NCI-H1105 treated with DMSO at 0.1 percent for 48 hours (cell line): ENCODE measurements at regions not wholly inside any gene's neighbourhood (a gene's known extent, or its start where the extent isn't known, plus 50 kb on each side); places are given as distances from the start of the nearest gene placed in this dataset.
"Not testable (repeated sequence)": the region's sequence is repeated elsewhere in the genome, so short reads cannot be mapped to it uniquely, and the experiment has no call there.

Source experiments
- DNase-seq: peaks from one replicate; lab custom pipeline; 2025; lab: John Stamatoyannopoulos, UW

DNA sequence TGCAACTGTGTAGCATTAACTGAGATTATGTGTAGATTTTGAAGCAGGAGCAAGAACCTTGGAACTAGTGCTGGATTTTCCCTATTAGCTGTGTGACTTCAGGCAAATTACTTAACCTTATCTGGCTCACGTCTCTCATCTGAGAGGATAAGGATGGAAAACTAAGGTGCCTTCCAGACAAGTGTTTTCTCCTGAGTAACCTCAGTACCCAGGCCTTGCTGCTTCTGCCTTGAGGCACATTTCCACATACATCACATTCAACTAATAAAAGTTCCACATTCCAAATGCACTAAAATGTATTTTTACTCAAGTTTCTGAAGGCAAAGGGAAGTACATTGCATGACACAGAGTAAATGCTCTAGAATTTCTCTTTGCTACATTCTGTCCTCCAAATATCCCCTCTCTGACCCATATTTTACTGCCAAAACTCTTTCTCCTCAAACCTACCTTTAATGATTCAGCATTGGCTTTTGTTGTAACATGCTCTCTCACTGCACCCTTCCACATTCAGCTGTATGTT lies 195.4 kb upstream of the ADGRL3 start:
- no peak for DNase-seq

DNA sequence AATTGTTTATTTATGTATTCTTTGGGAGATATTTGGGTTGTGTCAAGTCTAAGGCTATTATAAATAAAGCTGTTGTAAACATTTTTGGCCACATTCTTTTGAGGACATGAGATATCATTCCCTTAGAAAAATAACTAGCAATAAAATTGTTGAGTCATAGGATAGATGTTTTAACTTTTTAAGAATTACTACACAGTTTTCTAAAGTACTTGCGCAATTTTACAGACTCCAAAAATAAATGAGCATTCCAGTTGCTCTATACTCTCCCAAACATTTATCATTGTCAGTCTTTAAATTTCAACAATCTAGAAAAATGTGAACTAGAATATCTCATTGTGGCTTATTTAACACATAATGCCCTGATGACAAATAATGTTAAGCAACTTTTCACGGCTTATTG lies 189.1 kb upstream of the ADGRL3 start:
- DNase-seq = no peak

DNA sequence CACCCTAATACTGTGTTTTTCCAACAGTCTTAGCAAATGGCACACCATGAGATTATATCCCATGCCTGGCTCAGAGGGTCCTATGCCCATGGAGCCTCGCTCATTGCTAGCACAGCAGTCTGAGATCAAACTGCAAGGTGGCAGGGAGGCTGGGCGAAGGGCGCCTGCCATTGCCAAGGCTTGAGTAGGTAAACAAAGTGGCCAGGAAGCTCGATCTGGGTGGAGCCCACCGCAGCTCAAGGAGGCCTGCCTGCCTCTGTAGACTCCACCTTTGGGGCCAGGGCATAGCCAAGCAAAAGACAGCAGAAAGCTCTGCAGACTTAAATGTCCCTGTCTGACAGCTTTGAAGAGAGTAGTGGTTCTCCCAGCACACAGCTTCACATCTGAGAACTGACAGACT lies 188.2 kb upstream of the ADGRL3 start:
- not testable (repeated sequence) for DNase-seq

DNA sequence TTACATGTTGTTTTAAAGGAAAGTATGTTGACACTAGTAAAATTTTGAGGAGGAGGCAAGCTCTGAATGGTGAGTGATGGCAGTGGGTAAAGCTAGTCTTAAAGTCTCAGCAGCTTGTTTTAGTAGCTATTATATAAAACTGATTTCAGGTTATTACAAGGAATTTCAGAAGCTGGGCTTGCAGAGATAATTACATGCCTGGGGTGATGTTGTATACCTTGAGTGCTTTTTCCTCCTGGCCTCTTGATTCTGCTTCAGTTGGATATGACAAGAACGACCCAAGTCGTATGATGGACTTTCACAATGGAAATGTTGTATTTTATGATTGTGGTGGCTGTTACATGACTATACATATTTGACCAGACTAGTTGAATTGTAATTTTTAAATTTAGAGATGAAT lies 175.5 kb upstream of the ADGRL3 start:
- DNase-seq = no peak

DNA sequence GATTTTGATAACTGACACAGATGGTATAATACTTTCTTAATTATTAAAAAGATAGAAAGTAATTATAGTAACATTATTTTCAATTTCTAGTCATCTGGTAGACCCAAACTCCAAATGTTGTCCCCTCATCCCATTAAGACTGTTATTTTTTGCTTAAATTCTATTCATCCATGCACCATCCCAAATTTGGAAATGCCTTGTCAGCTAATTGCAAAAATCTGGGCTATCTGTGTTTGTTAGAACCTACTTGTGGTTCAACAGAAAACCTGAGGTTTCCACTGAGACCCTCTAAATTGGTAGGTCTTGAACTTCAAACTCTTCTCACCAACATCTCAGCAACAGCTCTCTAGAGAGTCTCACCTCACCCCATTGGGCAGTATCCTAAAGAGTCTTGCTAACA lies 172.2 kb upstream of the ADGRL3 start:
- no peak for DNase-seq

DNA sequence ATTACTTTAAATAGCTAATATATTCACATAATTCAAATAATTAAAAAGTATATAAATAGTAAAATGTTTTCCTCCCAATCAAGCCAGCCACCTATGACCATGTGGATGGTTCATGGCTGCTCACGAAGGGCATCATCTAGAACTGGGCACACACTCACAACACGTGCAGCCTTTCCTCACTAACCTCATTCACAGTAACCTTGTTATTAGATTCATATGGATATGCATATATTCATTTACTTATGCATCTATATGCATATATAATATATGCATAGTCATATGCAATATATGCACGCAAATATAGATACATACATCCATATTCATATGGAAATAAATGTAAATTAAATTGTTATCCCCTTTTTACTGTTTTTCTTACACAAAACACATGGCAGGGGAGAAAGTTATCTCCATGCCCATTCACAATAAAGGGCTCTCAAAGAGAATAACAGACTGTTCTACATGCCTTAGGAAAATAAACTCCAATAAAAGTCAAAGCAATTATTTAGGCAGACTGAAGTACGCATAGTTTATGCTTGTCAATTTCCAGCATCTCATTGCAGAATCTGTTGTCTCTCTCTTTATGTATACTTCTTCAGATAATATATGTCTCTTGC lies 163.9 kb upstream of the ADGRL3 start:
- no peak for DNase-seq

DNA sequence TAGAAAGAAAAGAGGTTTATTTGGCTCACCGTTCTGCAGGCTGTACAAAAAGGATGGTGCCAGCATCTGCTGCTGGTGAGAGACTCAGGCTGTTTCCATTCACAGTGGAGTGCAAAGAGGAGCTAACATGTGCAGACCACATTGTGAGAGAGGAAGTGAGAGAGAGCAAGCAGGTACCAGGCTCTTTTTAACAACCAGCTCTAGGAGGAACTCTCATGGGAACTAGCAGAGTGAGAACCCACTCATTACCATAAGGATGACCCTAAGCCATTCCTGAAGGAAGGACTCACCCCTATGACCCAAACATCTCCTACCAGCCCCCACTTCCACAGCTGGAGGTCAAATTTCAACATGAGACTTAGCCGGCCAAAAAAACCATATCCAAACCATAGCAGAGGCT lies 158.6 kb upstream of the ADGRL3 start:
- DNase-seq = no peak

DNA sequence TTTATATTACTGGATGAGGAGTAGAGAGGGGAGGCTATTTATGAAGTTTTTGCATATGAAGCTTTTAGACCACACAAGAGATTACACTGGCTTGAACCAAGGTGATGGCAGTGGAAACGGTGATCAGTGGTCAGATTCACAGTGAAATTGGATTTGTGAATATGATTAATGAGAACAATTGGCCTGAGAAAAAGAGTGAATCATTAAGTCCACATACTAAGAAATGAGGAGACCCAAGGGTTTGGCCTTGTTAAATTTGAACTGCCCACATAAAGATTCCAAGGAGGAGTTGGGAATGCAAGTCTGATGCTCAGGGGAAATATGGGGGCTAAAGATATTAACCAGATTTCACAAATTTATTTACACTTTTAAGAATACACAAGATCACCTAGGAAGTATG lies 155.3 kb upstream of the ADGRL3 start:
- no peak for DNase-seq

DNA sequence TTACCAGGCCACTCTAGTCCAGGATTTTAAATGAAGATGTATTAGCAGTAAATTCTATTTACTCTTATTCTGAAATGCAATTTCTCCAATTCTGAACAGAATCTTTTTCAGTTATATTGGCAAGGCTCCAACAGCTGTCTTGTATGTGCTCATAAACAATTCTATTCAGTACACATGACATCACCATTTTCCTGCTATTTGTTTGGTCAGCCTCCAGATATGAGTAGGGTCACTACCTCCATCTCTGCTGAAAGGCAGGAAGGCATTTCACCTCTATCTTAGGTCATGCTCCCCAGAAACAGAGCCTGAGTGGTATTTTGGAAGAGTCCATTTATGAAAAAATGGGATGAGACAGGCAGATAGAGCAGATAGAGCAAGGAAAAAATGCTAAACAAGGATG lies 151.1 kb upstream of the ADGRL3 start:
- no peak for DNase-seq

DNA sequence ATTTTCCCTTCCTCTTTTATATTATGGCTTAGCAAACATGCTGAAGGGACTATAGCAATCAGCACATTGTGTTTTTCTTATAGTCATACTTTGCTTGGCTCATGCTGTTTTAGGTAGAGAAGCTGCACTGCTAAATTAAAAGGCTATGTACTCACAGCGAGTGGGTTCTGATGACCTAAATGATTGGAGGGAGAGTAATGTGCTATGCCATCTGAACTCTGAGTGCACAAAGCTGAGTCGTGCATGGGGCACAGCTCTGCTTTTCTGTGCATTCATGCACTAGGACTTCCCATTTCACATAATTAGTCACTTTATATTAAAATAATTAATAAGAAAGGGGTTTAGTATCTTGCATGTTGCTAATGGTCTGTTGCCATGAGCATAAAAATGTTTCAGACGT lies 132.7 kb upstream of the ADGRL3 start:
- DNase-seq = no peak

DNA sequence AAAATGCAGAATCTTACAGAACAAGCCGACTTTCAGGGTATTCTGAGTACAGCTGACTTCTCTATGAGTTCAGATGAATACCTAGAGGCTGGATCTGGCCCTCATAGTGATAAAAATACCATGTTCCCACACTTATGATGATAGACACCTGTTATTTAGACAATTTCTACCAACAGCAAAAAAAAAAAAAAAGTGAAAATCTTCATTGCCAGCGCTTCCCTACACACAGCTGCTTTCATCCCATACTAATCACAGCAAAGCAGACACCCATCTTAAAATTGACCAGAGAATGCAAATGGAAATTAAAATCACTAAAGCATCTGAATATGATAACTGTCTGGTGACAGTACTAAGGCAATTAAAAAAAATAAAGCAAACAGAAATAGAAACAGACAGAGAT lies 132.1 kb upstream of the ADGRL3 start:
- no peak for DNase-seq

DNA sequence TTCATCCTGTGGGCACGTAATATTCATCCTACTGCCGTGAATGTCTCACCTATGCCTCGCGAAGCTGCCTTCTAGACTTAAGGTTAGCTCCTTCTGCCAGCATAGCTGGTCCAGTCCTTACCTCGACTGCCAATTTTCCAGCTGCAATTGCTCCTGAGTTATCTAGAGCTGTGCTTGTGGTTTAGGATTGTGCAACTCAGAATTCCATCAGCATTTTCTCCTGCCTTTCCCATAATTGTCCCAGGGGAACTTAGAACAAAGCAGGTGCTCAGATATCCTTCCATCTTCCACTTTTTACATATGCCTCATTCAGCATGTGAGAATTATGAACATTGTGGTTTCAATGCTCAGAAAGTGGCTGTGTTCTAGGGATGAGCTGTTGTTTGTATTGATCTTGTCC lies 131.4 kb upstream of the ADGRL3 start:
- DNase-seq = no peak

DNA sequence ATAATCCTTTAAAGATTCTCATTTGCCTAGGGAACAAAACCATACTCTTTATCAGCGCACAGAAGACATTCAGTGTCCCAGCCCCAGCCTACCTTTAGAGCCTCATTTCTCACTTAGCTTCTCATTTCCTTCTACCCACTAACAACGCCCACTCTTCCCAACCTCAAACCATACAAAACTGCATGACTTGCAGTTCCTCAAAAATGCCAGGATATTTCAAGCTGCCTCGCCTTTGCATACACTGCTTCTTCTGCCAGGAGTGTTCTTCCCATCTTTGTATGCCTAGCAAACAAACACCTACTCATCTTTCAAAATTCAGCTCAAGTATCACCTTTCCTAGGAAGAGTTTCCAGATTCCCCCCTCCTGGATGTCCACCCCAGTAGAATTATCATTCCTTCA lies 129.9 kb upstream of the ADGRL3 start:
- DNase-seq = no peak

DNA sequence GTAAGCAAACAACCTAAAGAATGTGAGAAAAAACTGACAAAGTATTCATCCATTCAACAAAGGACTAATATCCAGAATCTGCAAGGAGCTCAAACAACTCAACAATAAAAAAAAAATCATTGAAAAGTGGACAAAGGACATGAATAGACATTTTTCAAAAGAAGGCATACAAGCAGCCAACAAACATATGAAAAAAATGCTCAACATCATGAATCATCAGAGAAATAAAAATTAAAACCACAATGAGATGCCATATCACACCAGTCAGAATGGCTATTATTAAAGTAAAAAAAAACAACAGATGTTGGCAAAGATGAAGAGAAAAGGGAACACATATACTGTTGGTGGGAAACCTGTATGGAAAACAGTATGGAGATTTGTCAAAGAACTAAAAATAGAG lies 120.7 kb upstream of the ADGRL3 start:
- no peak for DNase-seq

DNA sequence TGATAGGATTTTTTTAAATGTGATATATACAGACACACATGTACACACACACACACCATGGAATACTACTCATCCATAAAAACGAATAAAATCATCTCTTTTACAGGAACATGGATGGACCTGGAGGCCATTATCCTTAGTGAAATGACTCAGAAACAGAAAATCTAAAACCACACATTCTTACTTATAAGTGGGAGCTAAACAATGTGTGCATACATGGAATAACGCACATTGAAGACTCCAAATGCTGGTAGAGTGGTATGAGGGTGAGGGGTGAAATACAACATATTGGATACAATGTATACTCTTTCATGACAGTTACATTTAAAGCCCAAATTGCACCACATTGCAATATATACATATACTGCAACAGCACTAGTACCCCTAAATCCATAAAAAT lies 120.2 kb upstream of the ADGRL3 start:
- no peak for DNase-seq

DNA sequence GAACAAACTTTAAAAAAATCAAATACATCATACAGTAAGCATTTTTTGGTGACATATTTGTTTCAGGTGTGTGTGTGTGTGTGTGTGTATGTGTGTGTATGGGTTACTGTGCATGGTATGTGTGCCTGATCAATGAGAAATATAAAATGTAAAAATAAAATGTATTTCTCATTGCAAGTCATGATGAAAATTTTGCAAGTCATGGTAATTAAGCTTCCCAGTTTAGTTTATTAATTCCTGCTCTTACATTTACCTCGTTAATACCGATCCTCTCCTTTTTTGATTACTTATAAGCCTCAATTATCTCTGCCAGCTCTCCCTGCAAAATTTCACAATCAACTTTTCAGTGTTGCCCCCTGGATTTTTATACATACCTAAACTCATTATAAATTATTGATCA lies 114.6 kb upstream of the ADGRL3 start:
- DNase-seq = no peak

DNA sequence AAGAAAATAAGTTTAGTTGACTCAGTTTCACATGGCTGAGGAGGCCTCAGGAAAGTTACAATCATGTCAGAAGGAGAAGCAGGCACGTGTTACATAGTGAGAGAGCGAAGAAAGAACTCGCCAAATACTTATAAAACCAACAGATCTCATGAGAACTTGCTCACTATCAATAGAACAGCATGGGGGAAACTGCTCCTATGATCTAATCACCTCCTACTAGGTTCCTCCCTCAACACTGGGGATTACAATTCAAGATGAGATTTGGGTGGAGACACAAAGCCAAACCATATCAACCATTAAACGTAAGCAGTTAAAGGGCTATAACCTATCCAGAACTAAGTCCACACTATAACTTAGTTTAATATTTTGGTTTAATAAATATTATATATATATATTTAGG lies 113.8 kb upstream of the ADGRL3 start:
- DNase-seq = no peak

DNA sequence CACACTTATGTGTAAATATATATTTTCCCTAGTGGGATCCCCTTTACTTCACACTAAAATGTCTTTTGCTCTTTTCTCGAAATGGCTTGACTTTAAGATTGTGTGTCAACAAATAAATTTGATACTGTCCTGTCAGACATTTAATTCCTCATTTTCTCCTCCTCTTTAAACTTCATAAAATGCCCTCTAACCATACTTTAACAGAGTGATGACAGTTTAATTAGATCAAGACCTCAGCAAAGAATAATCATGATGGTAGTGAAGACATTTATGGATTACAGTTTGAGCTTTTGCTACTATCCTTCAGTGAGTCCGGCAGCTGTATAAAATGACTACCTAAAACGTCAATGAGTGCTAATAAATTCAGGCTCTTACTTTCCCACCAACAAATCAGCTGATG lies 113.1 kb upstream of the ADGRL3 start:
- no peak for DNase-seq

DNA sequence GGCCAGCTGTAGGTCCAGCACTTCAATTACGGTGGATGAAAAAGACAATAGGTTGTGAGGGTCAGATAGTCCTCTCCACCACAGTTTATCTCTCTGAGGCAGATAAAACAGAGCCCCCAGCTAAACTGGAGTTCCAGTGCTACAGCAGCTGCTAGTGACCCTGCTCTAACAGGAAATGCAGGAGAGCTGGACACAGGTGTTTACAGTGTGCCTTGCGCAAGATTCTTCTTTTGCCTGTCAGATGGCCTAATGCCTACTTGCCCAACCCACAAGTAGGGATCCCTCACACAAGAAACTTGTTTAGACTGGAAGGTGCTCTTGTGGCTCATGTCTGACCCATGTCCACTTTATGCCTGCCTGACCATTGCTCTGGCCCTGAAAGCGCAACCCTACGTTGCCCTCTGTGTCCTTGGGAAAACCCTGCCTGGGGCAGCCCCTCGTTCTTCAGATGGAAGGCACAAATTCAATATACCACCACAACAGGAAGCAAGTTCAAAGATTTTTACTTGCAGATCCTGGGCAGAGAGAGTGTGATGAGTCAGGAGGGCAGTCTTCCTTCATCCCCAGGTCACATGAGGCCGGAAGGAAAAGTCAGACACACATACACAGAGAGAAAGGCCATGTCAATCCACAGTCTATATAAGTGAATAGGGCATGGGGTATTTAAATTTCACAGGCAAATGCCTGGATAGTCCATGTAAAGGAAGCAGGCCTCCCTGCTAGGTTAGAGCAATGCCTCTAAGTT lies 105.1 kb upstream of the ADGRL3 start:
- no peak for DNase-seq

DNA sequence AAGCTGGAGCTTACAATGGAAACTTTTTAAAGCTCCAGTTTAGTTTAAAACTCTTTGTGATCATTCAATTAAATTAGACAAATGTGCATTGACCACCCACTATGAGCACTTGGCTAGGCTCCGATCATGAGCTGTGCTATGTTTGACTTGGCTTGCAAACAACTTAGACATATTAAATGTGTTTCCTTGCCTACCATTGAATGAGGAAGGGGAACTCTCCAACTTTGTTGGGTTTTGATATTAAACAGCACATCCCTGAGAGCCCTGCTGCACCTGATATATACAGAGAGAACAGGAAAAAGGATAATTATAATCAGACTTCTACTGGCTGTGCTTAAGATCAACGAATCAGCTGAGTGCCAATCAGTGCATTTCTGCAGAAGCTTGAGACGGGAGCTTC lies 71.4 kb upstream of the ADGRL3 start:
- no peak for DNase-seq

DNA sequence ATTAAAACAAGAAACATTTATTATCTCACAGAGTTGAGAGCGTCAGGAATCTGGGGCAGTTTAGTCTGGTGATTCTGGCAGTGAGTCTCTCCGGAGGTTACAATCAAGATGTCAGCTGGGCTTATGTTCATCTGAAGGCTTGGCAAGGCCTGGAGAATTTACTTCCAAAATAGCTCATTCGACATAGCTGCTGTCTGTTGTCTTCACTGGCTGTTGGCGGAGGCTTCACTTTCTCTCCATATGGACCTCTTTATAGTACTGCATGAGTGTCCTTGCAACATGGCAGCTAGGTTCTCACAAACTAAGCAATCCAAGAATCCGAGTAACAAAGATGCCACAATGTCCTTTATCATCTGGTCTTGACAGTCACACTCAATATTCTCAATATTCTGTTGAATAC lies 70.2 kb upstream of the ADGRL3 start:
- DNase-seq = no peak

DNA sequence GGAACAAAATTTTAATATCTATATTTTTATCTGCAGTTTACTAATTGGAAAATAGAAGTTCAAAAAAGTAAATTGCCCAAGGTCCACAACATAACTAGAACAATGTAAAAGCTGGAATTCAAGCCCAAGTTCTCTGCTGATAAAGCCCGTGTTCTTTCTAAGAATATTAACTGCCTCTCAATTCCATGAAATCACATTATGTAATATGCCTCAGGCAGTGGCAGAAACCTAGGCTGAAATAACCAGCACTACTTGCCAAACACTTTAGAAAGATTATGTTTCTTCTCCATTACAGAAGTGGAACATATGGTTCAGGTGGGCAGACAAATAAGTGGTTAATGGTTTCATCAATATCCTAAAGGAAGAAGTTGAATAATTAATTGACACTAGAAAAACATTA lies 56.7 kb upstream of the ADGRL3 start:
- peak; percentile 3 for DNase-seq

DNA sequence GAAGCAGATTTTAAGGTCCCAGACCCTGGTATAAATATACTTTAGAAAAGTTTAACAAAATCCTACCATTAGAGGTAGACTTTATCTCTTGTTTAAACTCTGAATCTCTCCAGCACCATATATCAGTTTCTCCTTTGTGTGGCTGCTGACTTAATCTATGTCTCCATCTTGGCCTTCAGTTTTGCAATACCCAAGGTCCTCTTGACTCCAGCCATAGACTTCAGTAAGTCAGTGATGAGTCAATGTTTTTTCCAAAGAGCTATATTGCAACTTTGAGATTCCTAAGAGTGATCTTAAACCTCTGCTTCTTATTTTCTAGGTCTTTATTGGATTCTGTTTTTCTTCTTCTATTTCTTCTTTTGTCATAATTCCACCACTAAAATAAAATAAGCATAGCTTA lies 50.8 kb upstream of the ADGRL3 start:
- no peak for DNase-seq
